BJ (cell line): ENCODE measurements at regions not wholly inside any gene's neighbourhood (a gene's known extent, or its start where the extent isn't known, plus 50 kb on each side); places are given as distances from the start of the nearest gene placed in this dataset.

Experiments used
- CTCF ChIA-PET: fragments of 350-600 bp; formaldehyde crosslinking; extraction: SDS; loops from one replicate; lab custom pipeline; 2021; ENCODE audit warnings: antibody characterized with exemption, inconsistent platforms; lab: Yijun Ruan, JAX
- POLR2A ChIA-PET: fragments of 300-600 bp; sonication (Branson Sonifier 250); formaldehyde crosslinking; extraction: SDS; loops from one replicate; lab custom pipeline; 2021; ENCODE audit warnings: antibody characterized with exemption; lab: Charles Lee
- DNase-seq: peaks from one replicate; pipeline ENCODE4 v3.0.0-alpha.2; 2011; ENCODE audit warnings: low read depth
- H3K27me3 ChIP-seq: 2 replicates; pipeline ENCODE4 v1.6.0; 2011; ENCODE audit warnings: low read length; ENCODE audit not compliant: control insufficient read depth, insufficient read depth
- H3K36me3 ChIP-seq: 2 replicates; pipeline ENCODE4 v1.5.1; 2011; ENCODE audit warnings: low read length; ENCODE audit not compliant: control insufficient read depth, insufficient read depth
- H3K4me3 ChIP-seq: 2 replicates; pipeline ENCODE4 v1.5.1; 2011; ENCODE audit warnings: low read depth, mild to moderate bottlenecking, control low read depth, low read length
- TF ChIP-seq, protein P1 (sequence below): IDR thresholded peaks from 2 replicates; pipeline ENCODE4 v1.5.1; 2011; ENCODE audit warnings: low read depth, mild to moderate bottlenecking, control low read depth, inconsistent platforms, low read length, moderate library complexity; ENCODE audit not compliant: insufficient read depth

DNA sequence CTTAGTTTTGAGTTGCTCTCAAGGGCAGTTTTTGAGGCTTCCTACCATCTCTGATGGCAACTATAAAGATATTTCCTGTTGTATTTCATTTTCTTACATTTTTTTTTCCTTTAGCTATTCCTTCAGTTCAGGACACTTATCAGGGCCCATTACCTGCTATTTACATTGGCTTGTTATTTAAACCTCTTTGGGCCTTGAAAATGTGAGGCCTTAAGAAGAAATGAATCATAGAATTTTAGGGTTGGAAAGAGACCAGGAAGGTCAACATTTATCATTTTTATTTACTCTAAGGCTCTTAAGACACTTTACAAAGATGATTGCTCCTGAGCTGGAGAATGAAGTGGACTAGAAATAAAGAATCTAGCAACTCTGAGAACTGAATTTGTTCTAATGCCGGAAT, 335.2 kb downstream of the DTWD2 start:
- no peaks in the 10 kb centered on the region for H3K36me3 ChIP-seq
- no peaks in the 10 kb centered on the region for H3K27me3 ChIP-seq
- DNase-seq, result no peak
- POLR2A ChIA-PET, result no interaction called here
- H3K4me3 ChIP-seq, result no peak overlapping the region
- CTCF ChIA-PET, result no interaction called here
- TF ChIP-seq, protein P1, sequence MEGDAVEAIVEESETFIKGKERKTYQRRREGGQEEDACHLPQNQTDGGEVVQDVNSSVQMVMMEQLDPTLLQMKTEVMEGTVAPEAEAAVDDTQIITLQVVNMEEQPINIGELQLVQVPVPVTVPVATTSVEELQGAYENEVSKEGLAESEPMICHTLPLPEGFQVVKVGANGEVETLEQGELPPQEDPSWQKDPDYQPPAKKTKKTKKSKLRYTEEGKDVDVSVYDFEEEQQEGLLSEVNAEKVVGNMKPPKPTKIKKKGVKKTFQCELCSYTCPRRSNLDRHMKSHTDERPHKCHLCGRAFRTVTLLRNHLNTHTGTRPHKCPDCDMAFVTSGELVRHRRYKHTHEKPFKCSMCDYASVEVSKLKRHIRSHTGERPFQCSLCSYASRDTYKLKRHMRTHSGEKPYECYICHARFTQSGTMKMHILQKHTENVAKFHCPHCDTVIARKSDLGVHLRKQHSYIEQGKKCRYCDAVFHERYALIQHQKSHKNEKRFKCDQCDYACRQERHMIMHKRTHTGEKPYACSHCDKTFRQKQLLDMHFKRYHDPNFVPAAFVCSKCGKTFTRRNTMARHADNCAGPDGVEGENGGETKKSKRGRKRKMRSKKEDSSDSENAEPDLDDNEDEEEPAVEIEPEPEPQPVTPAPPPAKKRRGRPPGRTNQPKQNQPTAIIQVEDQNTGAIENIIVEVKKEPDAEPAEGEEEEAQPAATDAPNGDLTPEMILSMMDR, result no peak

DNA sequence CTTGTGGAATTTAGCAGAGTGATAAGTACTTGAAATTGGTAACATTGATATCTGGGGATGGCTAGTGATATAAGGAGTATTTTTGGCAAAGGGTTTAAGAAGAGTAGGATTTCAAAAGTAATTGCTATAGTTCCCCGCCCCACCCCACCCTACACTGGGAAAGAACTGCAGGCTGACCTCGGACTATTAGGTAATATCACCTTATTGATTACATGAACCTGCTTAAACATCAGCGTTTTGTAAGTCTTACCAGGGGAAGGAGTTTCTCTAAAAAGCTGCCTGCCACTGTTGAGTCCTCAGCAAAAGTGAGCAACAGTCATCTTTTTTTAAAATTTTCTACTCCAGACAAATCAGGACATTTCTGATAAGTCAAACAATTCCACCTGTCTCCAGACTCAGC, 337.3 kb downstream of the DTWD2 start:
- POLR2A ChIA-PET, result no interaction called here
- DNase-seq, result no peak
- H3K27me3 ChIP-seq, result no peaks in the 10 kb centered on the region
- H3K36me3 ChIP-seq, result no peaks in the 10 kb centered on the region
- TF ChIP-seq, protein P1, result no peak
- no peak overlapping the region for H3K4me3 ChIP-seq
- CTCF ChIA-PET, result no interaction called here

DNA sequence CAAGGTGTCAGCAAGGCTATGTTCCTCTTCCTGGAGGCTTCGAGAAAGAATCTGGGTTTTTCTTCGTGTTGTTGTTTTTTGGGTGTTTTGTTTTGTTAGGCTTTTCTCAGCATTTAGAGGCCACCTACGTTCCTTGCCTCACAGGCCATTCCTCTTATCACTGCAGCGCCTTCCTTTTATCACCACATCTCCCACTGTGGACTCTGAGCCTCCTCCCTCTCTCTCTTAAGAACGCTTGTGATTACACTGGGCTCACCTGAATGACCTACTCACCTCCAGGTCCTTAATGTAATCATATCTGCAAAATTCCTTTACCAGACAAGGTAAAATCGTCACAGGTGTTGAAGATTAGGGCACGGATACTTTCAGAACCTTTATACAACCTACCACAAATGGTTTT, 340.8 kb downstream of the DTWD2 start:
- no peak for DNase-seq
- H3K36me3 ChIP-seq, result no peaks in the 10 kb centered on the region
- ChIA-PET POLR2A (no interaction called here), CTCF (no interaction called here)
- H3K4me3 ChIP-seq, result no peak overlapping the region
- no peaks in the 10 kb centered on the region for H3K27me3 ChIP-seq
- TF ChIP-seq, protein P1, result no peak

DNA sequence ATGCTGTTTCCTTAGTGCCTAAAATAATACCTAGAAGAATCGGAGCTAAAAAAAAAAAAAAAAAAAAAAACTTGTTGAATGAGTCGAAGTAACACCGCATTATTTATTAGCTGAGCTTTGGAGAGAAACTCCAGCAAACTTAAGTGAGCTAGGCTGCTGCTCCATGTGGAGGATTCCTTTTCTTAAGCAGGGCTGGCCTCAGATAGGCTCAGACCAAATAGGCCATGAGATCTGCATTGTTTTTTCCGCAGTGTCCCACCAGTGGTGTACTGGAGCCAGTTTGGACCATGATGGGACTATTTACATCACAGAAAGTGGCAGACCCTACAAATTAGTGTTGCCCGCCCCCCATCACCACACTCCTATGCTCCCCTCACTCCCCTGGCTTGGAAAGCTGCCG, 341.4 kb downstream of the DTWD2 start:
- TF ChIP-seq, protein P1, result no peak
- H3K27me3 ChIP-seq, result no peaks in the 10 kb centered on the region
- no peak overlapping the region for H3K4me3 ChIP-seq
- POLR2A ChIA-PET, result no interaction called here
- no peak for DNase-seq
- H3K36me3 ChIP-seq, result no peaks in the 10 kb centered on the region
- CTCF ChIA-PET, result no interaction called here

DNA sequence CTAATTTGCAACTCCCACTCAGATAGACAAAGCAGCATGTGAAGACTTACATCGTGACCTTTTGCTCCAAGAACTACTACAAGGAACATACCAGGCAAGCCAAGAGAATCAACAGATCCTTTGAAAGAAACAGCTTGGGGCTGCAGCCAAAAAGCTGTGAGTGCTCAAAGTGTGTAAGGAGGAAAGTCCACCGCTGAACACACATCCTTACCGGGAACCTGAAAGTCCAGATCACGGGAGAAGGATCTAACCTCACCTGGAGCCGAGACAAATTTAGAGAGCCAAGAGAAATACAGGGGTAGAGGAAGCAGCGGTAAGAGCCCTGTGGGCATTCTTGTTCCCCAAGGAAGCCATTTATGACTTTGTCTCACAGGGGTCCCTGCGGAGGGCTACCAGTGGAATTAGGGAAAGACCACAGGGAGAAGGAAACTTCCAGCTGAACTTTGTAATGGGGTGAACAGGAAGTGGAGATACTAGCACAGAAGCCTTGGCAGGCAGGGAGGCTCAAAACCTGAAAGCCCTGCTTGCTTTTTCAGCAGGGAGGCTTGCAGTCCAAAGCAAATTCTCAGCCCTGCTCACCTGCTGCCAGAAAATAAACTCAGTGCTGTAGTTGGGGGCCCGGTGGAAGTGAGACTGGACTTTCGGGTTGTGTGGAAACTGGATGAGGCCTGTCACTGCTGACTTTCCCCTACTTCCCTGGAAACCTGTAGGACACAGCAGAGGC, 350.2 kb downstream of the DTWD2 start:
- Histone ChIP-seq H3K4me3 (no peak overlapping the region), H3K36me3 (no peaks in the 10 kb centered on the region), H3K27me3 (no peaks in the 10 kb centered on the region)
- ChIA-PET CTCF (no interaction called here), POLR2A (no interaction called here)
- DNase-seq, result no peak
- TF ChIP-seq, protein P1, result no peak
